GM19023 (cell line): ENCODE measurements at regions not wholly inside any gene's neighbourhood (a gene's known extent, or its start where the extent isn't known, plus 50 kb on each side); places are given as distances from the start of the nearest gene placed in this dataset.
A peak's percentile ranks its signal among the peaks of the same experiment; 100 is the strongest.
"Not testable (repeated sequence)": the region's sequence is repeated elsewhere in the genome, so short reads cannot be mapped to it uniquely, and the experiment has no call there.

Source experiments
- ATAC-seq: cut with Tn5 transposase; IDR thresholded peaks from one replicate; pipeline ENCODE4 v1.9.1; 2021; ENCODE audit warnings: mild to moderate bottlenecking, moderate library complexity; ENCODE audit not compliant: unreplicated experiment

- no peak for ATAC-seq
These were observed 113.0 kb upstream of the FSIP2 start for GRCh38 chr2:185625604-185626003.

DNA sequence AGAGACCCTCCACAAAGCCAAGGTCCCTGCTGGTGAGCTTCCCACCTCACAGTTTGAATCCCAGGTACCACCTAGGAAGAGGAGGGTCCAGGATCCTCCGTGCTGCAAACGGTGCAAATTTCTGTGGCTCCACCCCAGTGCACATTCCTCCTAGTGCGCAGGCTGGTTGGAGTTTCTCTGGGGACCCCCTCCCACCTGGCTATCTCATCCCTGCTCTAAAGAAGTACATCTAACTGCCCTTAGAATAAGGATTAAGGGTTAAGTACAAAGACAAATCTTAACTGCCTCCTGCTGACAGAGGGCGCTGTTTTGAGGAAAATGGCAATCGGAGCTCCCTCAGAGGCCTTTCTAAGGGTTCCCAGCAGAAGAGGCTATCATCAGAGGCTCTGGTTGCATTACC lies 109.6 kb upstream of the FSIP2 start:
- ATAC-seq = no peak

DNA sequence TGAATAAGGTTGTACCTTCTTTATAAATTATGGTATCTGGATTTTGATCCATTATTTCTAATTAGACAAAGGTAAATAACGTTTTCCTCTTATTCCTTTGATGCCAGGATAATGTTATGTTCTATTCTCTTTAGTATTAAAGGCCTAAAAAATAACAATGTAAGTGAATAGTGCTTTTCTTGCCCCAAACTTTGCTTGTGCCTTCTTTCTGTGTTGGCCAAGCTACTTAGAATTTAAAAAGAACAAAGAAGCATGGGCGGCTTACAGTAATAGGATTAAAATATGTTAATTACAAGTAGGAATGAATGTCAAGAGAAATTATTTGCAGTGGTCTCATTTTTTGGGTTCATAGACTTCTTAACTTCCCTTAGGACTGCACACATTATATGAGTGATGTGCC lies 105.0 kb upstream of the FSIP2 start:
- ATAC-seq = no peak

DNA sequence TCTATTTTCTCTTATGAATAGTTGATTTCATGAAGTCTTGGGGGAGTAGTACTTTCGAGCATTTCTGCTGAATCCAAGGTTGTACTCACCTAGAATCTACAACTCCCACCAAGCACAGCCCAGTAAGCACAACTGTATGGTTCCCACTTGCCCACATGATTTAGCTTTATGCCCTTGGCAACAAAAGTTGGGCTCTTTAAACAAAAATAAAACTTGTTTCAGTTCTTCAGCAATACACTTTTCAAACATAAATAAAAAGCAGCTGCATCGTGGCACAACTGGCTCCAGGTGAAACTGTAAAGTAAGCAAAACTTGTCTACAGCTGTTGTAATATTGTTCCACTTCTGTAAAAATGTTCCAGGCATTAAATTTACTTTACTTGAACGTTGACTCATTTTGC lies 99.8 kb upstream of the FSIP2 start:
- no peak for ATAC-seq

DNA sequence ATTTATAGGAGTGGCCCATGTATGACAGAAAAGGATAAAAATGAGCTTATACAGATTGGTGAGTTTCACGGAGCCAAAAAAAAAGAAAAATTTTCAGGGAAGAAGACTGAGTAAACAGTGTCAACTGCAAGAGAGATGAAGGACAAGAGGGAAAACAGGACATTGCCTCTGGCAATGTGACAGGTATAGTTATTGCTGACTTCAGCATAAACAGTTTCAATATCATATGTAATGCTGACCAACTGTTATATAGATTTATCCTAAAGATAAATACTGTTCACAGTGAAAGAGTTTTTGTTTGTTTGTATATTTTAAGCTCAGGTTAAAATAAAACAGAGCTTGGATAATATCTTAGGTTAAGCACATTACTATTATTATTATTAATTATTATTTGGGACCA lies 98.0 kb upstream of the FSIP2 start:
- no peak for ATAC-seq

GRCh38 chr2:185643434-185643833 lies 95.2 kb upstream of the FSIP2 start:
- no peak for ATAC-seq

- ATAC-seq = peak; percentile 93
These were observed 93.8 kb upstream of the FSIP2 start for GRCh38 chr2:185644828-185645227.

GRCh38 chr2:185645529-185645928 lies 93.1 kb upstream of the FSIP2 start:
- ATAC-seq = no peak

DNA sequence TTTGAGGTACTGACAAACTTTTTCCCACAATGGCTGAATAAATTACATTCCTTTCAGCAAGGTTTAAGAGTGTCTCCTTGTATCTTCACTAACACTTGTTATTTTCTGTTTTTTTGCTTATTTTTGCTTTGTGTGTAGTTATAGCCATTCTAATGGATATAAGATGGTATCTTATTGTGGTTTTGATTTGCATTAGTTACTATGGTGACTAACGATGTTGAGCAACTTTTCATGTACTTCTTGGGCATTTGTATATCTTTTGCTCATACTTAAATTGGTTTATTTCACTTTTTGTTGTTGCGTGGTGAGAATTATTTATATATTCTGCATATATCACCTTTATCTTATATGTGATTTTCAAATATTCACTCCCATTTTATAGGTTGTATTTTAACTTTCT lies 79.9 kb upstream of the FSIP2 start:
- ATAC-seq = no peak

DNA sequence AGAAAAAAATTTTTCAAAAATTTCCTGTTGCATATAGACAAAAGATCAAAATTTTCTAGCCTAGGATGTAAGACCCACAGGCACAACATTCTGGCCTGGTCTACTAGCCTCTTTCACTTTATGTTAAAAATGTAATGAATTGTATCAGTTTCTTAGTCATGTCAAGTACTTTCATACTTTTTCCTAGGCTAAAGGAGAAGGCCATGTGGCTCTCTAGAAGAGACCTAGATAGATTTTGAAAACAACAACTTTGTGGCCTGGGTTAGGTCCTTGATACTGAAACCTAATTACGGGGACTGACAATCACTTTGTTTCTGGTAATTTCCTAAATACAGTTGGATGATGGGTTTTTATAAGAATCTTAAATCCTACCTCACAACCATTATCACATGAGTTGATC lies 74.8 kb upstream of the FSIP2 start:
- no peak for ATAC-seq

DNA sequence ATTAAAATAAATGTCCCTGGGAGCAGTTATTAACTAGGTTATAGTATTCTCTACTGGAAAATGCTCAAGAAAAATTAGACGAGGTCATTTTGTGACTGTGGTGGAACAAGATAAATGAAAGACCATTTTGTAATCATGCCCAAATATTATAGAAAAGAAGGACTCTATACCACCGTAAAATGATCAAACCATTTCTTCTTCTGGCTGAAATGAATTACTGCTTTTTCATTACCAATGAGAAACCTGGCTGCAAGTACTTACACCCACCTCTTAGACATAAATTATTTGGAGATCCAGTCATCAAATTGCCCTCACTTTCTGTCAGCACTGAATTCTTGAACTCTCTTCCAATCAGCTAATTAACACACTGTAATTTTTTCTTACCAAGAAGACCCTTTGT lies 74.2 kb upstream of the FSIP2 start:
- ATAC-seq = no peak

DNA sequence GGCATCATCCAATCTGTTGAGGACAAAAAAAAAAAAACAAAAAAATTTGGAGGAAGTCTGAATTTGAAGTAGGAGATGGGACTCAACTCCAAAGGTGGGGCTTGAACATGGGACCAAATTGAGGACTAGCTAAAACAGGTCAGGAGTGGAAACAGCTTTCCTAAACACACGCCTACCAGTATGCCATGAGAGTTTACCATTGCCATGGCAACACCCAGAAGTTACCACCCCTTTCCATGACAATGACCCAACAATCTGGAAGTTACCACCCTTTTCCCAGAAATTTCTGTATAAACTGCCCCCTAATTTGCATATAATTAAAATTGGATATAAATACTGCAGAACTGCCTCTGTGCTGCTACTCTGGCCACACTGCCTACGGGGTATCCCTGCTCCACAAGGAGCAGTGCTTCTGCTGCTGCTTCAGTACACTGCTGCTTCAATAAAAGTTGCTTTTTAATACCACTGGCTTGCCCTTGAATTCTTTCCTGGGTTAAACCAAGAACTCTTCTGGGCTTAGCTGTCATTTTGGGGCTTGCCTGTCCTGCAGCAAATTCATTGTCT lies 73.3 kb upstream of the FSIP2 start:
- no peak for ATAC-seq

DNA sequence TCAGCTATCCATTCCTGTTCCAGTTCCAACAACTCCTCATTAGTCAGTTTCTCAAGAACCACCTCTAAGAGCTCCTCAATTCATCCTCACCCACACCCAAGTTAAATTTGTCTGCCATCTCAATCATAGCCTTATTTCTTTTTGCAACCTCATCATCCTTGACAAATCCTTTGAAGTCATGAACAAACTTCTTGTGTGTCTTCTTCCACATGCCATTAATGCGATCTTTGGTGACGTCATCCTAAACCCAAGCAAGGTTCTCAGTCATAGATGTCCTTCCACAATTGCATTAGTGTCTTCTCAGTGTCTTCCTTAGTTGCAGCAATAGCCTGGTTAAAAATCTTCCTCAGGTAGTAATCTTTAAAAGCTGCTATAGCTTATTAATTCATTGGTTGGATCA lies 71.2 kb upstream of the FSIP2 start:
- no peak for ATAC-seq

GRCh38 chr2:185668710-185669109 lies 69.9 kb upstream of the FSIP2 start:
- no peak for ATAC-seq

DNA sequence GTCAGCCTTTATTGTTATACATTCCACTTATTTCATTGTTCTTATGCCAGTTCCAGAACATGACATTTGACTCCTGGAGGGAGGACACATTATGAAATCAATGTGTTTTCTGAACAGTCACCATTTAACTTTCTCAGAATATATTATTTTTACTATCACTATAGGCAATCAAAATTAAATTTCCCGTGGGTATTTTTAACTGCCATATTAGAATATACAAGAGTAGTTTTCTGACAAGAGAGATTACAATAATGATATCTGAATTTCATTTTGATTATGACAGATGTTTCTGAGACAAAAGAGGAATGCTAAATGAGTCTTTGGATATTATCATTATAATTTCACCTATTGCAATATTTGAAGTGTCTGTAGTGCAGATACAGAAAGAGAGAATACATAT lies 64.4 kb upstream of the FSIP2 start:
- no peak for ATAC-seq

GRCh38 chr2:185676316-185676715 lies 62.3 kb upstream of the FSIP2 start:
- no peak for ATAC-seq

DNA sequence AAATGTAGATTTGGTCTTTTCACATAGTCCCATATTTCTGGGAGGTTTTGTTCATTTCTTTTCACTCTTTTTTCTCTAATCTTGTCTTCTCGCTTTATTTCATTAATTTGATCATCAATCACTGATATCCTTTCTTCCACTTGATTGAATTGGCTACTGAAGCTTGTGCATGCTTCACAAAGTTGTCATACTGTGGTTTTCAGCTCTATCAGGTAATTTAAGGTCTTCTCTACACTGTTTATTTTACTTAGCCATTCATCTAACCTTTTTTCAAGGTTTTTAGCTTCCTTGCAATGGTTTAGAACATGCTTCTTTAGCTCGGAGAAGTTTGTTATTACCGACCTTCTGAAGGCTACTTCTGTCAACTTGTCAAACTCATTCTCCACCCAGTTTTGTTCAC lies 51.6 kb upstream of the FSIP2 start:
- ATAC-seq = not testable (repeated sequence)

- ATAC-seq = no peak
These were observed 50.6 kb upstream of the FSIP2 start for GRCh38 chr2:185687967-185688366.
